GM12872 (cell line): ENCODE measurements at regions not wholly inside any gene's neighbourhood (a gene's known extent, or its start where the extent isn't known, plus 50 kb on each side); places are given as distances from the start of the nearest gene placed in this dataset.

Experiments used
- CTCF ChIP-seq: IDR thresholded peaks from 3 replicates; pipeline ENCODE4 v1.5.1; 2011; ENCODE audit warnings: low read depth, mild to moderate bottlenecking, low read length, moderate library complexity; ENCODE audit not compliant: insufficient read depth

- no peak for TF ChIP-seq CTCF
These were observed 164.1 kb downstream of the BRINP2 start for GRCh38 chr1:177334903-177335302.

- peak; percentile 25; the same call in 1 of the 3 replicates for TF ChIP-seq CTCF
These were observed 163.3 kb downstream of the BRINP2 start for GRCh38 chr1:177333936-177334595.
